ENCODE measurements at regions not wholly inside any gene's neighbourhood (a gene's known extent, or its start where the extent isn't known, plus 50 kb on each side); places are given as distances from the start of the nearest gene placed in this dataset.

- TF ChIP-seq CTCF (IDR thresholded peaks at IDR 0.05) (no peak), POLR2A (IDR thresholded peaks at IDR 0.05) (no peak)
Observed at GRCh38 chr12:93208011-93208410, 169.7 kb upstream of the NUDT4 start.

All from ovary (tissue), 3 donors.